ENCODE measurements at regions not wholly inside any gene's neighbourhood (a gene's known extent, or its start where the extent isn't known, plus 50 kb on each side); places are given as distances from the start of the nearest gene placed in this dataset.
"Not testable (repeated sequence)": the region's sequence is repeated elsewhere in the genome, so short reads cannot be mapped to it uniquely, and the experiment has no call there.

DNA sequence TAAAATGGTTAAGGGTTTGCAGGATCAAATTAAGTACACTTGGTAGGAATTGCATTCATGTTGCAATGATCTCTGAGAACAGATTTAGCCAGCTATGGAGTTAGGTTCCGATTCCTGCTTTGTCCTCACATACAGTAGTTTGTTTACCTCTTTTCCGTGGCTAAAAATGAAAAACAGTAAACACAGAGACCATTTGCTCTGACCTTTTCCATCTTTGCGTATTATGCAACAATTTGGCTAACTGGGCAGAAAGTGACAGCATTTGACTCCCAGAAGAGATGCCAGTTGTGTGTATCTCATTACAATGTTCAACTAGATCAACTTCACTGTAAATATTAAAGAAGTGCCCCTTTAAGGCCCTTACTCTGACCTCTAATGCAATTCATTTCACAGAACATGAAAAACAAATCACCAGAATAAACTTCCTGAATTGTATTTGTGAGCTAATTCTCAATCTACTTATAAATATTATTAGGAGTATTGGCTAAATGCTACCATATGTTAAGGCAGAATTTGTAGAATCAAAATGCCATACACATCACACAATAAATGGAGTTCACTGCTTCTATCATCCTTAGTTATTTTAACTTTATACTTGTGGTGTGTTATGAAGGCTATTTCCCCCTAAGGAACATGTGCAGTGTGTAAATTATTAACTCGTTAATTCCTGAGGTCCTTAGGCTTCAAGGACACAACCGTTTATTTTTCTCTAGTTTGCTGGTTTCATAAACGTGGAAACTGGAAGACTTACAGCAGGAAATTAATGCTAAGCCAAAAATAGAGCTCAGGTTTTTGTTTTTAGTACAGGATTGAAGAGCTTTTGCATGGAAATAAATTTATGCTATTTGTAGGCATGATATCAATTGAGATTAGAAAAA, 380.7 kb upstream of the CITED2 start:
- DNase-seq: no peak

DNA sequence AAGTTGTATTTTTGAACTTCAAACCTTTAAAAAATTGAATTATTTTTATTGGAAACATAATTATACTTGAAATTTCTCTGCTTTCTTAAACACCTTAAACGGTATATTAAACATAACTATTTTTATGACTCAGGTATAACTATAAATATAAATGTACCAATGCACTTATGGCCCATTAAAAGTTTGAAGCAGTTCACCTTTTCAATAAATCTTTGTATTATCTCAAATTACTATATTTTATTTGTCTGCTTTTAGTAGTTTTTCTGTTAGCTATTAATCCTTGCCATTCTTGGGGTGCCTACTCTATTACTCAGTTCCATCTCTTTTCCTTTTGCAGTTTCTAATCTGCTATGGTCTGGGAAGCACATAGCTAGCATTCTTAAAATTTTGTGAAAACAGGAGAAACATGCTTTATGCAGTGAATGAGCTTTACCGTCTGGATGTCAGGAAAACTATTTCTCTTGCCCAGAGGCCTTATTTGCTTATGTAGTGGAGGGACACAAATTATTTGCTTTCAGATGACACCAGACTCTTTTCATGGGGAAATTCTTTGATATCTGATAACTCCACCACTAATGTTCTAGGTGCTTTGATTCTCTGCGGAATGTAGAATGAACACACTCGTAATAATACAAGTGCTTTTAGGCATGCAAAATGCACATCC, 378.9 kb upstream of the CITED2 start:
- no peak for DNase-seq

DNA sequence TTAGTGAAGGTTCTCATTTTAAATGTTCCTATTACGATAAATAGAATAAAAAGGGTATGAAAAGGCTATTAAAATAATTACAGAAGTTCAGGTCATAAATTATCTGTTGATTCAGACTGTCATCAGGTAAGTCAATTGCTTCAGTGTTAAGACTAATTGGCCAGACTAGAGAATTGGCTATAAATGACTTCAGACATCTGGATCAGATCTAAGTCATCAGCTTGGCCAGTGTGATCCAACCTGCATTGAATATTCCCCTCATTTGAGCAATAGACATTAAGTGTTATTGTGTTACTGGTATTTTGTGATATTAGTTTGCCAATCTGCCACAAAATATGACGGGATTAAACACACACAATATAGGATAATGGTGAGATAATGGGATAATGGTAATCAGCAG, 377.6 kb upstream of the CITED2 start:
- DNase-seq: no peak

DNA sequence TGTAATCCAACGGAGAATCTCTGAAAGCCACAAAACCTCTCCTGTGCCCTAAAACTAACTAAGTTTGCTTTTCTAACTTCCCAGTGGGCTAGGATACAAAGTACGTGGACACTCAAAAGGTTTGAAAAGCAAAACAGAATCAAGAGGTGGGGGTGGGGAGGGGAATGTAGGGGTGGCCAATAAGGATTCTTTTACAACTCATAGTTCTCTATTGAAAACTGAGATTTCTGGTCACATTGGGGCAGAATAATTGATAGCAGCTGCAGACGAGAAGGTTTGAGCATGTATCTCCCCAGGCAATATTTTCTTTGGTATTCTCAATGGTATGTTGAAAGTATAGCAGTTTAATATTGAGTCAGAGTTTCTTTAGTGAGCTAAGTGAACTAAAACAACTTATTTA, 376.7 kb upstream of the CITED2 start:
- DNase-seq: no peak

DNA sequence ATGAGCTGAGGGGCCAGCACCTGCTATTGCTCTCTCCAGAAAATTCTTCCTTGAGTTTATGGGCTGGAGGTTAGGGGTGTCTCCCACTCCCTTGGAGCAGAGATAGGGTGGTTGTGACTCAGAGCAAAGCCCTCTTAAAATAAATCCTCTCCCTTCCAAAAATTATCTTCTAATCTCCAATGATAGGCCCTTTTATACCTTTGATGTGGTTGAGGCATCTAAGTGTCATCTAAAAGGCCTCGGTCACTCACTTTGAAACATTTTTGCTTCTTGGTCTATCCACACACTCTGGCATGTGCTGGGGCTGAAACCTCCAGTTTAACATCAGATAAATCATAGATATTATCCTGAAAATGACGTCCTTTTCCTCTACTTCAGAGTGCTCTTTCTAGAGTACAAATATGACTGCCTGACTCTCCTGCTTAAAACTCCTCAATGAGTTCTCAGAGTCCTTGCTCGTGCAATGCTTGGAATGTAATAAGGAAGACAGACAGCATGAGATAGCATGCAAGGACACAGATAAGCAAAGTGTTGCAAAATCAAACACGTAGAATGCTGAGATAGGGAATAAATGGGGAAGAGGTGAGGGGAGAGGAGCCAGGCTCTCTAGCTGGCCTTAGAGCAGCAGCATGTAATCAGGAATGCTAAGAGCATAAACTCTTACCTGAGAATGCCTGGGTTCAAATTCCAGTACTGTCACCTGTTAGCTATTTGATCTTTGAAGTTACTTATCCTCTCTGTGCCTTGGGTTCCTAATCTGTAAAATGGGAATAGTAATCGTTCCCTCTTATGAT, 374.1 kb upstream of the CITED2 start:
- DNase-seq: no peak

DNA sequence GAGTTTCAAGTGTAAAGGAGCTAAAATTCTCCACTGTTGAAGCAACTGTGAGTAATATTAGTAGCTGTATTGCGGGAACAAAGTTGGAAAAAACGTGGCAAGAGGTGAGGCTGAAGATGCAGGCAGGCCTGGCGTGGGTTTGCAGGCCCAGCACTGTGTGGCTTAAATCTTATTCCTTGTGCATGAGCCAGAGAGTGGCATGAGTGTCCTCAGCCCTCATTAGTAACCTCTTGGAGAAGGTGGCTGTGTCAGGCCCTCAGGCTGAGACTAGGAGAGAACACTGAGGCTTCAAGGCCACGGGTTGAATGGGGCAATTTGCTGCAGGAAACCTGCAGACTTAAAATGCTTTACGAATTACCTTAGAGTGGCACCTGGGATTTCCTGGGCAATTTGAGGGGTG, 372.7 kb upstream of the CITED2 start:
- DNase-seq: no peak

DNA sequence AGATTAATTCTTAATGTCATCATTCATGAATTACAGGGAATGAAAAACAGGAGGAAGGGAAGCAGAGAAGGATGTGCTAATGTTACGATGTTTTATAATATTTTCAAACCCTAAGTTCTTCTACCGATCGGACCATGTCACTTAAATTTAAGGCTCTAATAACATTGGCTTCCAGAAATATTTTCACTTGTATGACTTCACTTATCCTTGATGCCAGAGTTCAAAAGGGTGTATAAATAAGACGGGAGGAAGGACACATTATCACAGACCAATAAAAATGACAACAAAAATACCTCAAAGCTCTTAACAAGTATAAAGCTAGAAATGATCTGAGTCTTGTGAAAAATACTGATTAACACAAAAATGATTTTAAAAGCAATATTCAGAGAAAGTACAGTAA, 370.4 kb upstream of the CITED2 start:
- DNase-seq: no peak

DNA sequence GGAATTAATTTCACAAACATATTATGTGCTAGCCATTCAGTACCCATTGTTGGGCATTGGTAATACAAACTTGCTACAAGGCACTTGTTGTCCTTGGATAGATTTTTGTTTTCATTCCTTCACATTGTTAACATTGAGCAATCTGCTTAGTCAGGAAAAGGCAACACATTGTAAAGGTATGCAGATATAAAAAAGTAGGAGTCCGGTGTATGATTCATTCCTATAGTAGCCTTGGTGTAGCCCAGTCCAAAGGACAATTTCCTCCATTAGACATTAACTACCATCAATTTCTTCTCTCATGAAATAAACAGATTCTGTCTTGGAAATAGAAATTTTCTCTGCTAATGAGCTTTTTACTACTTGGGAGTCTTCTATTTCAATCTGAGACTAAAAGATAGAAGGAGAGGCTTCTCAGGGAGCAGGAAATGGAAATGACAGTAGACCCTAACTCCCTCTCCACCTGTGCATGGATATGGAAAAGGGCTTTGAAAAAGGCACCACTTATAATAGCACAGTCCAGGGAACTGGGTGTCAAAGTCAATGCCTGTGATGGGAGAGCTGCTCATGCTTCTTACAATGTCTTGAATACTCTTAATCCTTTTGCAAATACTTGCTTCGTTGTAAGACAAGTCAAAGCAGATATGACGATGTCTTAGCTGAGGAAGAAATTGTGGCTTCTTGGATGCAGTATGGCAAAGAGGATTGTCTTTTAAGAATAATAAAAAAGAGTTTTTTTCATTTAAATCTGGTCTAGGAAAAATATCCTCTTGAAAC, 369.4 kb upstream of the CITED2 start:
- no peak for DNase-seq

DNA sequence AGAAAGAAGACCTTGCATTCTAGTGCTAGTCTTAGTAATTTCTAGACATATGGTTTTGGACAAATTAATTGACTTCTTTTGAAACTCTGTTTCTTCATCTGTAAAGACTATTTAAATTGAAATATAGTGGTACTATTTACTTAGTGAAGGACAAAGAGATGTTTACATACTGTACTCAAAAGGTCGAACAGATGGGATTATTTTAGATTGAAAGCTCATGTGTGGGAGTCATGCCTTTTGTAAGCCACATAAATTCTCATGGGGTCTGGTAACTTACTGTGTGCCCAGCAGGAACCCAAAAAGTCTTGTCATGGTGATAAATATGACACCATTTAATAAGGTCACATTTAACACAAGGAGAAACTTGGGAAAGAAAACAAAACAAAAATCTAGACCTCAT, 368.2 kb upstream of the CITED2 start:
- DNase-seq: no peak

DNA sequence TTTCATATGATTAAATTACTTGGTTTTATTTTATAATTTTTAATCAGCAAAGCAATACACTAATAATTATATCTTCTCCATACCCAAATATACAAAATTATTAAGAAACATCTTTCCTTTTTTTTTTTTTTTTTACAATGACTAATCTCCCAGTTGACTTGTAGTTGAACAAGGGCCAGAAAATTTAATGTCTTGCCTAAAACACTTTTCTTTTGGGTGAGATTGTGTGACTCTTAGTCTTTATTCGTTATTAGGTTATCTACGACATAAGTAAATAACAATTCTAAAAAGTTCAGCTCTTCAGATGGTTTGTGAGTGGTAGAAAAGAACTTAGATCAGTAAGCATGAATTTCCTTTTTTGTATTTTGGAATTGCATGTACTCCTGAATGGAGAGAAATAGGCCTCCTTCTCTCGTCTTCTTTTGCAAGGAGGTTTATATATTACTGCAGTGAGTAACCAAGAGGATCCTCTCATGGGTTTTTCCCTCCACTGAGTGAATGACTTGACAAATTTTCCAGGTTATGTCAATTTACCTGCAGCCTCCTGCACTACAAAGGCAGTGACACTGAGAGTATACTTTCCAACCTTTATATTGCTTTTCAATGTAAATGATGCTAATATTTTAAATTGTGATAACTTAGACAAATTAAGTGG, 364.5 kb upstream of the CITED2 start:
- DNase-seq: no peak

DNA sequence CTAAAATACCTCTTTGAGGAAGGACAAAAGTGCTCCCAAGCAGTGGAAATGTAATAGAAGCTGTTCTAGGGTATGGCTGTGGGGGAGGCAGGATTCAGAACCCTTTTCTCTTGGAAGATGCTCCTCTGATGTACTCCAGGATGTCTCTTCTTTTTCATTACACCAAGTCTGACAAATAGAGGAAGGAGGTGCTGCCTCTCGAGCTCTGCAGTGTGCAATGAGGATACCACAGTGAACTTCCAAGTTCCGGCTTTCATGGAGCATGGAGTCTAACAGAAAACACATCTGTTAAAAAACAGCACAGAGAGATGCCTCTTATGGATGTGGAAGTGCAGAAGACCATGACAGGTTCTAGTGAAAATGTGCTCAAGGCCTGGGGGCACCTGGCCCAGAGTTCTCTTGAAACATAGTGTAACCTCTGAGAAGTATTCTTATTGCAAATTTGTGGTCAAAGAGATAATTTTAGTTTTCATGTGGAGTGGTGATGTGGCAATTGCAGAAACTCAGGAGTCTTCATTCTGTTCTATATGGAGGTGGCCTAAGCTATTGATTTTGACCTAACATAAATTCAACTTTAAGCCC, 362.0 kb upstream of the CITED2 start:
- DNase-seq: no peak

DNA sequence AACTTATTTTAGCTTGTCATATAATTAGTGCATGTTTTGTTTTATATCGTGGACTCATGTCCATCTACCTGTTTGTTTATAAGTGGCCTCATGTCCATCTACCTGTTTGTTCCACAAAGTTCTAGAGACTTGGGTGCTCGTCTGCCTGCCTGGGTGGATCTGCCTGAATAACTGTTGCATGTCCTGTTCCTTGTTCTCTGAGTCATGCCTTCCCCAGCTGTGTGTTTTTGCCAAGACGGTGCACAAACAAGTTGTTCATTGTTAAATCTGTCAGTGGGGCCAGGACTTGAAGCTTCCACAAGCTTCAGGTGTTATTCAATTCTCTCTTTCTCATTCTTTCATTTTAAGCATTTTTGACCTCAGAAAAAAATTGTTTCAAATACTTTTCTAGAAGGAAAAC, 358.0 kb upstream of the CITED2 start:
- no peak for DNase-seq

DNA sequence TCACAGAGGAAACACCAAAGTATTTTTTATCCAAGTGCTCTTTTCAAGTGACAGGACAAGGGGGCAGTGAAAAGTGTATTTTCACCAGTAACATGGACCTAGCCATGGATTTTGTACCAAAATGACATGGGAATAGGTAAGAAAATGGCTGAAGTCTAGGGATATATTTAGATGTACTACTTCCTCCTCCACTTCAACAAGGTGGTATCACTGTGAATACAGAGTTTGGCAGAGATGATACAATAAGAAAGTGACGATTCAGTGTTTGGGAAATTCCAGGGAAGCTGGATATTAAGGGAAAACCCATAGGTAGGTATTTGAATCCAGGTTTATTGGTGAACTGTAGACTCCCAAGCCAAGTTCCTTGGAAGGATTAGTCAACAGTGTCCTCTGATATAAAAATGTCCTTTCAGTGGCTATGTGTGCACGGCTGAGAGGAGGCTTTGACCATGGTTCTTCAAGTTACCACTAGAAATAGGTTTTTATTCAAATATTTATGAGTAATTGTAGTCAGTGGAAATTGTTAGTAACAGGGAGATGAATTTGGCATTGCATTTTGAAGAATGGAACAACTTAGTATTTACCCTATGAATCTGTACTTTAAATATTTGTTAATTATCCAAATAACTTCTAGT, 356.0 kb upstream of the CITED2 start:
- no peak for DNase-seq

DNA sequence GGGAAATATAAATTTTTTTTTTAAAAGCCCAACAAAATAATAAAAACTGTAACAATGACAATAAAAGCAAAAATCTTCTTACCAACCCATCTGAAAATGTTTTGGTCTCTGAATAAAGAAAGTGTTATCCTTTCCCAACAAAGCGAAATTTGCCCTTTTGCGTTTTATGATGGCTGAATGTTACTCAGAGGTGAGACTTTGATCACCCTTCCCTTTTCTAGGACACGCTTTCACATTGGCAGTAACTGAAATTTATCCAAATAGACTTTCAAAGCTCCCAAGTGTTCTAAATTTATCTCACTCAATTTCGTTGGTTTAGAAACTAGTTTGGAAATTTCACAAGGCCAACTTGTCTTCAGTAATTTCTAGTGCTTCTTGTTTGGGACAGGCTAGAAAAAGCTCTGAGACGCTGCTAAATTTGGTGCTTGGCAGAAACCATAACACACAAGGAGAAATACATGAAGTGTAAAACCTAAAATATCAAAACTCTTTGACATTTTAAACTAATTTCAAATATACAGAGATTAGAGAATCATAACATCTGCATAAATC, 354.5 kb upstream of the CITED2 start:
- DNase-seq: no peak

DNA sequence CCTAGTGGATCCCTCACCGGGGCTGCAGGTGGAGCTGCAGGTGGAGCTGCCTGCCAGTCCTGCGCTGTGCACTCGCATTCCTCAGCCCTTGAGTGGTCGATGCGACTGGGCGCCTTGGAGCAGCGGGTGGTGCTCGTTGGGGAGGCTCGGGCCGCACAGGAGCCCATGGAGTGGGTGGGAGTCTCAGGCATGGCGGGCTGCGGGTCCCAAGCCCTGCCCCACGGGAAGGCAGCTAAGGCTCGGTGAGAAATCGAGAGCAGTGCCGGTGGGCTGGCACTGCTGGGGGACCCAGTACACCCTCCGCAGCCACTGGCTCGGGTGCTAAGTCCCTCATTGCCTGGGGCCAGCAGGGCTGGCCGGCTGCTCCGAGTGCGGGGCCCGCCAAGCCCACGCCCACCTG, 351.8 kb upstream of the CITED2 start:
- not testable (repeated sequence) for DNase-seq

DNA sequence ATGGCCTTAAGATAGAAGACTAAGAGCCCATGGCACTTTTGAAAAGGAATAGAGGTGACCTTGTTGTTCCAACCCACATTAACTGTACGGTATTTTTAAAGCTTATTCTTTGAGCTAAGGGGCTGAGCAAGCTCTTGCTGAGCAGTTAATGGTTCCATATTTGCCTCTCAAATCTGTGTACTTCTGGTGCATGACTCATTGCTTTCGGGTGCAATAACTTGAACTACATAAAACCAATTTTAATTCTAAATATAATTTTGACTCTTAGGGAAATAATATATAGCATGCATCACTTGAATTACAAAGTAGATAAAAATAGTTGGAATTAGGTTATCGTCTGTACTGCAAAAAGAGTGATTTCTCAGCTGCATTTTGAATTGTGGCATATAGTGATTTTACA, 348.1 kb upstream of the CITED2 start:
- DNase-seq: no peak

DNA sequence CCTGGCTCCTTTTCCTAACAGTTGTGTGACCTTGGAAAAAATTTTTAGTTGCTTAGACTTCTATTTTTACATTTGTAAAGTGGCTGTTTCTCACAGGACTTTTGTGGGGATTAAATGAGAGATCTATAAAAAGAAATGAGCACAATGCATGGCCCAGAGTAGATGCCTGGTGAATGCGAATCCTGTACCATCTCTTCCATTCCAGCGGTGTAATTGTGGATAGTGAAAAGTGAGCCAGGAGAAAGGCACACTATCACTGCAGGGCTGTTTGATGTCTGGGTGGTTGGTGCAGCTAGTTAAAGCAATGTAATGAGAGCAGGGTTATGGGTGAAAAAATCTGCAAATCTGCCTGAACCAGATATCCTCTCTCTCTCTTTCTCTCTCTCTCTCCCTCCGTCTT, 347.5 kb upstream of the CITED2 start:
- DNase-seq: no peak

DNA sequence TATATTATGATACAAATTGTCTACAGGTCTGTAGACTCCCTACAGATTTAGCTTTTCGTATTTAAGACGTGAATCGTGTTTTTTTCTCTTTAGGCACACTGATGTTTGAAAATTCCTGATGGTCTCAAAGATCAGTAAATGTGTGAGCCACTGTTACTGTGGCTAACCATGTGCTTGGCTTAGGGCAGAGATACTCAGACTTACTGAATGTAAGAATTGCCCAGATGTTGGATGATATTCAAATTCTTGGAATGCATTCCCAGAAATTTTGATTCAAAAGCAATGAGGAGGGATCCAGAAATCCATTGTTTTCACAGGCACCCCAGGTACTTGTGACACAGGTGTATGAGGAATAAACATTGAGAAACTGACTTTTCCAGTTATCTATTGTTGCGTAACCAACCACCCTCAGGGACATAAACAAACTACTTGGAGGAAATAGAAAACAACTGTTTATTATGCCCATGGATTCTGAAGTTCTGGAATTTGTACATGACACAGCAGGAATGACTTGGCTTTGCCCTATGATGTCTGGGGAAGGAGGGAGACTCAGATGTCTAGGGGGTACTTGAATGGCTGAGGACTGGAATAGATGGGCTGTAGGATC, 339.6 kb upstream of the CITED2 start:
- no peak for DNase-seq

DNA sequence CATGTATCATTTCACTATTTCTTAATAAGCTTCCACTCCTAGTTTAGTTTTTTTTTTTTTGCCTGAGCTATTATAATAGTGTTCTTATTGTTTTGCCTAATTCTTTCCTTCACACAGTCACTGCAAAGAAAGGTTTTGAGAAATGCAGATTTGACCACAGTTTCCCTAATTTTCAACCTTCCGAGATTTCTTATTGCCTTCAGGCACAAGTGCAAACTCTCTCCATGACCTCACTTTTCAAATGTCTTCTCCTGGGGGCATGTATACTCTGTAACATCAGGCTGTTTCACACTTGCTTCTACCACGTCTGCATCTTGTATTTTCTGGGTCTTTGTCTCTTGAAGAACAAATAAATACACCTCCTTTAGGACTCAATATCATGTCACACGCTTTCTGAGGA, 339.0 kb upstream of the CITED2 start:
- DNase-seq: no peak

DNA sequence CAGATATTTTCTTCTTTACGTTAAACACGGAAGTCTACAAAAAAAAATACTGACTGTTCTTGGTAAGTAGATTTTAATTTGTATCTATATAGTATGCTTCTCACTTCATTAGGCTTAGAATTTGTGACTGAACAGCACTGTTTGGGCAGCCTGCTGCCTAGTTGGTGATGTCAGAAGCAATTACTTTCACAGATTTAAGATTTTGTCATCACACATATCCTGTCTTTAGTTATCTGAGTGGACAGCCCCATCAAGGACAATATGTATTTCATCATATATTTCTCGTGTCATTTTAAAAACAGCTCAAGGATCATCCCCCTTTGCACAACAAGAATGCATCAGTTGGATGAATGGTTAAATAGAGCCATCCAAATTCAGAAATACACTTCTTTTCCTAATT, 338.4 kb upstream of the CITED2 start:
- DNase-seq: no peak

Measured in femur (tissue), 1 donor.